ENCODE measurements at regions not wholly inside any gene's neighbourhood (a gene's known extent, or its start where the extent isn't known, plus 50 kb on each side); places are given as distances from the start of the nearest gene placed in this dataset.
A peak's percentile ranks its signal among the peaks of the same experiment; 100 is the strongest.

GRCh38 chr9:86695910-86696424 is 251.3 kb downstream of the GAS1 start:
- DNase-seq (no peak), ATAC-seq (ENCODE audit: low read depth in 2 of 2) (no peak)
- Mint-ChIP-seq H3K4me1 (no peaks in the 10 kb centered on the region), H3K27me3 (no peaks in the 10 kb centered on the region), H3K36me3 (no peaks in the 10 kb centered on the region), H3K9me3 (peaks cover 0 to 2% (median 0%) of the 10 kb centered on the region in 7 donors), H3K27ac (no peak overlapping the region), H3K4me3 (no peak overlapping the region)
- no peaks in the 10 kb centered on the region for H3K36me3 ChIP-seq (ENCODE audit: control insufficient read depth, insufficient read depth, low read length)
- H3K4me1 ChIP-seq (ENCODE audit: control insufficient read depth, insufficient read depth, low read length, poor library complexity, severe bottlenecking), result no peaks in the 10 kb centered on the region
- H3K4me3 ChIP-seq (ENCODE audit: low read depth, low read length), result no peak overlapping the region
- H3K27ac ChIP-seq (ENCODE audit: insufficient read depth, low read length, poor library complexity, severe bottlenecking), result no peak overlapping the region
- no peaks in the 10 kb centered on the region for H3K9me3 ChIP-seq (ENCODE audit: control insufficient read depth in 2 of 2, low read length in 2 of 2)
- H3K27me3 ChIP-seq (ENCODE audit: control insufficient read depth, insufficient read depth, low read length), result peaks cover 1% of the 10 kb centered on the region

GRCh38 chr9:86690034-86690433 is 257.3 kb downstream of the GAS1 start:
- DNase-seq (no peak), ATAC-seq (ENCODE audit: low read depth in 2 of 2) (no peak)
- Histone ChIP-seq H3K9me3 (ENCODE audit: control insufficient read depth in 2 of 2, low read length in 2 of 2) (no peaks in the 10 kb centered on the region), H3K4me1 (ENCODE audit: control insufficient read depth, insufficient read depth, low read length, poor library complexity, severe bottlenecking) (no peaks in the 10 kb centered on the region), H3K4me3 (ENCODE audit: low read depth, low read length) (no peak overlapping the region), H3K36me3 (ENCODE audit: control insufficient read depth, insufficient read depth, low read length) (no peaks in the 10 kb centered on the region), H3K27me3 (ENCODE audit: control insufficient read depth, insufficient read depth, low read length) (no peaks in the 10 kb centered on the region), H3K27ac (ENCODE audit: insufficient read depth, low read length, poor library complexity, severe bottlenecking) (no peak overlapping the region)
- H3K9me3 Mint-ChIP-seq, result no peaks in the 10 kb centered on the region
- H3K4me1 Mint-ChIP-seq, result no peaks in the 10 kb centered on the region
- no peaks in the 10 kb centered on the region for H3K27me3 Mint-ChIP-seq
- no peaks in the 10 kb centered on the region for H3K36me3 Mint-ChIP-seq
- no peak overlapping the region for H3K27ac Mint-ChIP-seq
- H3K4me3 Mint-ChIP-seq, result no peak overlapping the region

GRCh38 chr9:86687788-86688187 is 259.5 kb downstream of the GAS1 start:
- H3K4me1 Mint-ChIP-seq, result no peaks in the 10 kb centered on the region
- Histone ChIP-seq H3K27me3 (ENCODE audit: control insufficient read depth, insufficient read depth, low read length) (no peaks in the 10 kb centered on the region), H3K9me3 (ENCODE audit: control insufficient read depth in 2 of 2, low read length in 2 of 2) (no peaks in the 10 kb centered on the region), H3K27ac (ENCODE audit: insufficient read depth, low read length, poor library complexity, severe bottlenecking) (no peak overlapping the region), H3K4me1 (ENCODE audit: control insufficient read depth, insufficient read depth, low read length, poor library complexity, severe bottlenecking) (no peaks in the 10 kb centered on the region), H3K36me3 (ENCODE audit: control insufficient read depth, insufficient read depth, low read length) (no peaks in the 10 kb centered on the region), H3K4me3 (ENCODE audit: low read depth, low read length) (no peak overlapping the region)
- no peak for ATAC-seq (ENCODE audit: low read depth in 2 of 2)
- no peaks in the 10 kb centered on the region for H3K36me3 Mint-ChIP-seq
- no peaks in the 10 kb centered on the region for H3K27me3 Mint-ChIP-seq
- DNase-seq, result no peak
- no peak overlapping the region for H3K27ac Mint-ChIP-seq
- H3K4me3 Mint-ChIP-seq, result no peak overlapping the region
- H3K9me3 Mint-ChIP-seq, result no peaks in the 10 kb centered on the region

- H3K27ac Mint-ChIP-seq, result no peak overlapping the region
These were observed 261.8 kb downstream of the GAS1 start for GRCh38 chr9:86685556-86685955.

DNA sequence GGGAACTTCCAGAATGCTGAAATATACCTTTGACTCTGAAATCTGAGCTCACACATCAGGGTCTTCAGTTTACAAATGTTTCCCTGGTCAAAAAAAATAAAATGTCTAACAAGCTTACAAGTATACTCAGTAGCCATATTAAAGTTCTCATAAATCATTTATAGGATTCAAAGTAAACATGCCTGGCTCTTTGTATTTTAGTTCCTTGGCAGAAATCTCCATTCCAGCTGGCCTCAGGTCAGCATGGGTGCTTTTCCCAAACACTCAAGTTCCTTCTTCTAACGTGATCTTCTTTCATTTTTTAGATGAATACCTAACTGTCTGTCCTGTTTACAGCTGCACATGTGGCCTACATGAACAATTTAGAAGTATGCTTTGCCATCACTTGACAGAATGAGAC is 263.2 kb downstream of the GAS1 start:
- ATAC-seq (ENCODE audit: low read depth in 2 of 2), result no peak
- DNase-seq, result no peak
- no peak overlapping the region for H3K27ac ChIP-seq (ENCODE audit: insufficient read depth, low read length, poor library complexity, severe bottlenecking)
- no peaks in the 10 kb centered on the region for H3K9me3 ChIP-seq (ENCODE audit: control insufficient read depth in 2 of 2, low read length in 2 of 2)
- no peaks in the 10 kb centered on the region for H3K27me3 ChIP-seq (ENCODE audit: control insufficient read depth, insufficient read depth, low read length)
- no peak overlapping the region for H3K27ac Mint-ChIP-seq
- H3K4me3 Mint-ChIP-seq, result no peak overlapping the region
- H3K36me3 ChIP-seq (ENCODE audit: control insufficient read depth, insufficient read depth, low read length), result no peaks in the 10 kb centered on the region
- no peaks in the 10 kb centered on the region for H3K4me1 ChIP-seq (ENCODE audit: control insufficient read depth, insufficient read depth, low read length, poor library complexity, severe bottlenecking)
- H3K9me3 Mint-ChIP-seq, result no peaks in the 10 kb centered on the region
- H3K4me1 Mint-ChIP-seq, result no peaks in the 10 kb centered on the region
- H3K4me3 ChIP-seq (ENCODE audit: low read depth, low read length), result no peak overlapping the region
- H3K27me3 Mint-ChIP-seq, result no peaks in the 10 kb centered on the region
- H3K36me3 Mint-ChIP-seq, result no peaks in the 10 kb centered on the region

More at GRCh38 chr9:86685556-86685955, 261.8 kb downstream of the GAS1 start:
- no peaks in the 10 kb centered on the region for H3K4me1 ChIP-seq (ENCODE audit: control insufficient read depth, insufficient read depth, low read length, poor library complexity, severe bottlenecking)
- H3K36me3 Mint-ChIP-seq, result no peaks in the 10 kb centered on the region
- no peaks in the 10 kb centered on the region for H3K27me3 ChIP-seq (ENCODE audit: control insufficient read depth, insufficient read depth, low read length)
- no peak overlapping the region for H3K27ac ChIP-seq (ENCODE audit: insufficient read depth, low read length, poor library complexity, severe bottlenecking)
- H3K4me3 ChIP-seq (ENCODE audit: low read depth, low read length), result no peak overlapping the region
- DNase-seq (no peak), ATAC-seq (ENCODE audit: low read depth in 2 of 2) (no peak)
- no peaks in the 10 kb centered on the region for H3K9me3 ChIP-seq (ENCODE audit: control insufficient read depth in 2 of 2, low read length in 2 of 2)
- H3K9me3 Mint-ChIP-seq, result no peaks in the 10 kb centered on the region
- H3K27me3 Mint-ChIP-seq, result no peaks in the 10 kb centered on the region
- H3K4me3 Mint-ChIP-seq, result no peak overlapping the region
- H3K4me1 Mint-ChIP-seq, result no peaks in the 10 kb centered on the region
- no peaks in the 10 kb centered on the region for H3K36me3 ChIP-seq (ENCODE audit: control insufficient read depth, insufficient read depth, low read length)

GRCh38 chr9:86682240-86682639 is 265.1 kb downstream of the GAS1 start:
- no peak overlapping the region for H3K27ac ChIP-seq (ENCODE audit: insufficient read depth, low read length, poor library complexity, severe bottlenecking)
- no peak overlapping the region for H3K27ac Mint-ChIP-seq
- H3K36me3 ChIP-seq (ENCODE audit: control insufficient read depth, insufficient read depth, low read length), result no peaks in the 10 kb centered on the region
- no peaks in the 10 kb centered on the region for H3K27me3 ChIP-seq (ENCODE audit: control insufficient read depth, insufficient read depth, low read length)
- H3K4me3 ChIP-seq (ENCODE audit: low read depth, low read length), result peak overlapping the region; percentile 53
- H3K4me1 Mint-ChIP-seq, result no peaks in the 10 kb centered on the region
- ATAC-seq (ENCODE audit: low read depth in 2 of 2), result no peak
- no peaks in the 10 kb centered on the region for H3K36me3 Mint-ChIP-seq
- H3K27me3 Mint-ChIP-seq, result no peaks in the 10 kb centered on the region
- H3K4me3 Mint-ChIP-seq, result peak overlapping the region in 2 of 4 donors; percentile 56 to 68
- H3K9me3 Mint-ChIP-seq, result peaks cover 0 to 1% (median 0%) of the 10 kb centered on the region in 7 donors
- H3K9me3 ChIP-seq (ENCODE audit: control insufficient read depth in 2 of 2, low read length in 2 of 2), result no peaks in the 10 kb centered on the region
- peak in 1 of 3 donors; percentile 1 for DNase-seq
- H3K4me1 ChIP-seq (ENCODE audit: control insufficient read depth, insufficient read depth, low read length, poor library complexity, severe bottlenecking), result no peaks in the 10 kb centered on the region

DNA sequence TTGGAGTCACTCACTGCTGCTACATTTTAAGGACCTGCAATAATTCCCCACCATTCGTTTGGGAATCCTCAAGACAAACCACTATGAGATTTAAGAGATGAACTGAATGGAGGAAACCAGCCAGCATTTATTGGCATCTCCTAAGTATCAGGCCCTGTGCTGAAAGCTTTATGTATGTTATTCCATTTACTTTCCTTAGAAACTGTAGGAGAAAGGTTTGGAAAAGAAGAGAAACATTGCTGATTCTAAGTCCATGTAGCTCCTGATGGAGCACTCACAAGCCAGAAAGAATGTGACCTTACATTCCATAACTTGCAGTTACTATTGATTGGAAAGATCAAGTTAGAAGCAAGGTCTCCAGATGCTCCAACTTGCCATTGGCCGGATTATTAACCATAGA is 267.4 kb downstream of the GAS1 start:
- Histone ChIP-seq H3K27me3 (ENCODE audit: control insufficient read depth, insufficient read depth, low read length) (no peaks in the 10 kb centered on the region), H3K4me1 (ENCODE audit: control insufficient read depth, insufficient read depth, low read length, poor library complexity, severe bottlenecking) (no peaks in the 10 kb centered on the region), H3K27ac (ENCODE audit: insufficient read depth, low read length, poor library complexity, severe bottlenecking) (no peak overlapping the region), H3K9me3 (ENCODE audit: control insufficient read depth in 2 of 2, low read length in 2 of 2) (no peaks in the 10 kb centered on the region), H3K4me3 (ENCODE audit: low read depth, low read length) (no peak overlapping the region), H3K36me3 (ENCODE audit: control insufficient read depth, insufficient read depth, low read length) (no peaks in the 10 kb centered on the region)
- Mint-ChIP-seq H3K27me3 (no peaks in the 10 kb centered on the region), H3K27ac (no peak overlapping the region), H3K36me3 (no peaks in the 10 kb centered on the region), H3K4me3 (no peak overlapping the region), H3K4me1 (no peaks in the 10 kb centered on the region), H3K9me3 (peaks cover 0 to 1% (median 0%) of the 10 kb centered on the region in 7 donors)
- no peak for ATAC-seq (ENCODE audit: low read depth in 2 of 2)
- no peak for DNase-seq

GRCh38 chr9:86676396-86676795 is 270.9 kb downstream of the GAS1 start:
- Histone ChIP-seq H3K4me3 (ENCODE audit: low read depth, low read length) (no peak overlapping the region), H3K4me1 (ENCODE audit: control insufficient read depth, insufficient read depth, low read length, poor library complexity, severe bottlenecking) (no peaks in the 10 kb centered on the region), H3K9me3 (ENCODE audit: control insufficient read depth in 2 of 2, low read length in 2 of 2) (no peaks in the 10 kb centered on the region), H3K36me3 (ENCODE audit: control insufficient read depth, insufficient read depth, low read length) (no peaks in the 10 kb centered on the region), H3K27ac (ENCODE audit: insufficient read depth, low read length, poor library complexity, severe bottlenecking) (no peak overlapping the region), H3K27me3 (ENCODE audit: control insufficient read depth, insufficient read depth, low read length) (no peaks in the 10 kb centered on the region)
- Mint-ChIP-seq H3K9me3 (peaks cover 0 to 1% (median 0%) of the 10 kb centered on the region in 7 donors), H3K27ac (no peak overlapping the region), H3K4me1 (no peaks in the 10 kb centered on the region), H3K27me3 (no peaks in the 10 kb centered on the region), H3K4me3 (no peak overlapping the region), H3K36me3 (no peaks in the 10 kb centered on the region)
- DNase-seq, result no peak
- ATAC-seq (ENCODE audit: low read depth in 2 of 2), result no peak

Data from CD4-positive, CD25-positive, alpha-beta regulatory T cell (primary cell).